H9 (cell line): ENCODE measurements at regions not wholly inside any gene's neighbourhood (a gene's known extent, or its start where the extent isn't known, plus 50 kb on each side); places are given as distances from the start of the nearest gene placed in this dataset.

Experiments used
- DNase-seq: peaks from one replicate; pipeline ENCODE4 v3.0.0-alpha.2; 2017
- H2AFZ ChIP-seq: one replicate; pipeline ENCODE4 v1.6.1; 2013; ENCODE audit warnings: mild to moderate bottlenecking, low read length, control low read depth, moderate library complexity
- H2AK5ac ChIP-seq: 2 replicates; pipeline ENCODE4 v1.6.1; 2013; ENCODE audit warnings: low read length, control low read depth, mixed read lengths; ENCODE audit not compliant: insufficient read length
- H2BK120ac ChIP-seq: one replicate; pipeline ENCODE4 v1.6.1; 2013; ENCODE audit warnings: low read depth, mild to moderate bottlenecking, low read length, control low read depth, inconsistent platforms; ENCODE audit not compliant: poor library complexity, severe bottlenecking
- H2BK12ac ChIP-seq: 2 replicates; pipeline ENCODE4 v1.6.1; 2013; ENCODE audit warnings: low read length, control low read depth, mixed read lengths, low read depth; ENCODE audit not compliant: insufficient read length
- H2BK15ac ChIP-seq: 2 replicates; pipeline ENCODE4 v1.6.1; 2013; ENCODE audit warnings: low read depth, low read length, control low read depth
- H2BK20ac ChIP-seq: one replicate; pipeline ENCODE4 v1.6.1; 2013; ENCODE audit warnings: low read depth, mild to moderate bottlenecking, low read length, control low read depth, inconsistent platforms; ENCODE audit not compliant: poor library complexity, severe bottlenecking
- H2BK5ac ChIP-seq: 2 replicates; pipeline ENCODE4 v1.6.1; 2013; ENCODE audit warnings: low read length, control low read depth, mixed read lengths; ENCODE audit not compliant: insufficient read length
- H3K14ac ChIP-seq: 2 replicates; pipeline ENCODE4 v1.6.1; 2013; ENCODE audit warnings: low read length, control low read depth; ENCODE audit not compliant: insufficient read depth
- H3K18ac ChIP-seq: 2 replicates; pipeline ENCODE4 v1.6.1; 2013; ENCODE audit warnings: low read depth, mild to moderate bottlenecking, mixed read lengths, low read length, control low read depth; ENCODE audit not compliant: insufficient read length
- H3K23ac ChIP-seq: 2 replicates; pipeline ENCODE4 v1.6.1; 2013; ENCODE audit warnings: low read length, control low read depth, mixed read lengths, low read depth; ENCODE audit not compliant: insufficient read length
- H3K23me2 ChIP-seq: 2 replicates; pipeline ENCODE4 v1.6.1; 2013; ENCODE audit warnings: low read depth, mild to moderate bottlenecking, mixed read lengths, low read length, control low read depth; ENCODE audit not compliant: insufficient read length, poor library complexity, severe bottlenecking
- H3K27ac ChIP-seq: 2 replicates; pipeline ENCODE4 v1.5.1; 2013; ENCODE audit warnings: low read length, control low read depth, mixed read lengths, low read depth; ENCODE audit not compliant: insufficient read length
- H3K27me3 ChIP-seq: 2 replicates; pipeline ENCODE4 v1.6.1; 2013; ENCODE audit warnings: low read length, control low read depth, inconsistent platforms; ENCODE audit not compliant: insufficient read depth
- H3K4ac ChIP-seq: 2 replicates; pipeline ENCODE4 v1.6.1; 2013; ENCODE audit warnings: low read depth, mild to moderate bottlenecking, control low read depth, inconsistent platforms, low read length, moderate library complexity
- H3K4me1 ChIP-seq: 2 replicates; pipeline ENCODE4 v1.6.1; 2013; ENCODE audit warnings: low read length, control low read depth, inconsistent platforms; ENCODE audit not compliant: insufficient read depth
- H3K4me2 ChIP-seq: 2 replicates; pipeline ENCODE4 v1.6.1; 2013; ENCODE audit warnings: low read length, control low read depth, mixed read lengths; ENCODE audit not compliant: insufficient read length, insufficient read depth
- H3K56ac ChIP-seq: 2 replicates; pipeline ENCODE4 v1.6.1; 2013; ENCODE audit warnings: low read depth, mild to moderate bottlenecking, mixed read lengths, low read length, control low read depth; ENCODE audit not compliant: insufficient read length
- H3K79me1 ChIP-seq: 2 replicates; pipeline ENCODE4 v1.6.1; 2013; ENCODE audit warnings: low read depth, mild to moderate bottlenecking, moderate library complexity, low read length, control low read depth, inconsistent platforms; ENCODE audit not compliant: insufficient read depth, poor library complexity, severe bottlenecking
- H3K79me2 ChIP-seq: 2 replicates; pipeline ENCODE4 v1.6.1; 2013; ENCODE audit warnings: low read length, control low read depth, inconsistent platforms; ENCODE audit not compliant: insufficient read depth
- H3K9ac ChIP-seq: 2 replicates; pipeline ENCODE4 v1.6.1; 2013; ENCODE audit warnings: low read length, control low read depth, mixed read lengths; ENCODE audit not compliant: insufficient read length; ENCODE audit errors: extremely low read depth
- H3K9me3 ChIP-seq: one replicate; pipeline ENCODE4 v1.6.1; 2013; ENCODE audit warnings: low read depth, low read length, inconsistent platforms; ENCODE audit not compliant: control insufficient read depth
- H3T11ph ChIP-seq: one replicate; pipeline ENCODE4 v1.6.1; 2013; ENCODE audit warnings: mild to moderate bottlenecking, low read length, control low read depth, inconsistent platforms
- H4K20me1 ChIP-seq: one replicate; pipeline ENCODE4 v1.6.1; 2013; ENCODE audit not compliant: control insufficient read depth, insufficient read length, insufficient read depth
- H4K5ac ChIP-seq: 2 replicates; pipeline ENCODE4 v1.6.1; 2013; ENCODE audit warnings: low read depth, mild to moderate bottlenecking, mixed read lengths, low read length, control low read depth; ENCODE audit not compliant: insufficient read length
- H4K8ac ChIP-seq: replicated peaks from 2 replicates; pipeline ENCODE4 v1.6.1; 2013; ENCODE audit warnings: low read length, control low read depth, mixed read lengths, low read depth; ENCODE audit not compliant: insufficient read length
- H4K91ac ChIP-seq: 2 replicates; pipeline ENCODE4 v1.6.1; 2013; ENCODE audit warnings: low read depth, mild to moderate bottlenecking, moderate library complexity, mixed read lengths, low read length, control low read depth; ENCODE audit not compliant: insufficient read length
- H3K27ac Mint-ChIP-seq, 3 experiments: 2 replicates in 2 of 3; 3 replicates in 1 of 3; pipeline ENCODE4 v1.8.0; 2020 to 2021; ENCODE audit warnings: mixed read lengths in 3 of 3, mild to moderate bottlenecking in 1 of 3, moderate library complexity in 1 of 3
- H3K27me3 Mint-ChIP-seq: 2 replicates; pipeline ENCODE4 v1.8.0; 2021; ENCODE audit warnings: low read depth, mild to moderate bottlenecking, moderate library complexity, mixed read lengths
- H3K36me3 Mint-ChIP-seq, 3 experiments: 2 replicates in 2 of 3; 3 replicates in 1 of 3; pipeline ENCODE4 v1.8.0; 2020 to 2021; ENCODE audit warnings: low read depth in 3 of 3, mixed read lengths in 3 of 3; ENCODE audit not compliant: insufficient read depth in 1 of 3
- H3K4me1 Mint-ChIP-seq, 2 experiments: 2 replicates each; pipeline ENCODE4 v1.8.0; 2020; ENCODE audit warnings: mixed read lengths in 2 of 2
- H3K4me3 Mint-ChIP-seq, 2 experiments: 2 replicates in 1 of 2; 3 replicates in 1 of 2; pipeline ENCODE4 v1.8.0; 2020 to 2021; ENCODE audit warnings: mild to moderate bottlenecking in 2 of 2, mixed read lengths in 2 of 2, moderate library complexity in 1 of 2
- H3K9me3 Mint-ChIP-seq, 2 experiments: 2 replicates in 1 of 2; 3 replicates in 1 of 2; pipeline ENCODE4 v1.8.0; 2020; ENCODE audit warnings: mild to moderate bottlenecking in 2 of 2, mixed read lengths in 2 of 2, moderate library complexity in 1 of 2
- WGBS: extraction: QIAGEN DNeasy Blood & Tissue Kit; methylation state at CpG from one replicate; pipeline ENCODE4 v1.1.7; 2013; ENCODE audit warnings: missing lambda C conversion rate, low lambda C conversion rate, mixed read lengths; ENCODE audit not compliant: insufficient read length; ENCODE audit errors: extremely low coverage; 5-methylcytosine and 5-hydroxymethylcytosine counted together
- TF ChIP-seq, protein P1 (sequence below): fragments of 200-600 bp; sonication (generic); conservative IDR thresholded peaks from 3 replicates; pipeline ENCODE4 v1.8.0; 2021; ENCODE audit warnings: antibody characterized with exemption, mild to moderate bottlenecking

DNA sequence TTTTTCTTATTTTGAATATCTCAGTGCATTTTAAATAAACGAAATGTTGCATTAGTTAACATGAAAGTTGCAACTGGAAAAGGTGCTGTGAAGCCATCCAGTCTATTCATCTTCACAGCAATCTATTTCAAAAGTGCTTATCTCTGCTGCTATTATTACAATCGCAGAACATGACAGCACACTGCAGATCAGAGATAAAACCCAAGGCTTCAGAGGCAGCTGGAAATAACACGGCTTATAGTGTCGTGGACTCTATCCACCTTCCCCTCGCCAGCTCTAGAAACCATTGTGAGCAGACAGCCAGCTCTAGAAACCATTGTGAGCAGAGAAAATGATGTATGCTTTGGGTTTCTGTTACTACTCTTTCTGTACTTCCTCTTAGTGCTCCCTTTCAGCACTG is 1140.8 kb upstream of the CELF4 start:
- Histone ChIP-seq H3K9me3 (no peaks in the 10 kb centered on the region), H3K4me2 (no peak overlapping the region), H3K23ac (no peak overlapping the region), H3K18ac (no peak overlapping the region), H2BK120ac (no peak overlapping the region), H2AFZ (no peak overlapping the region), H3K4me1 (no peaks in the 10 kb centered on the region), H3K27me3 (no peaks in the 10 kb centered on the region), H2BK5ac (no peak overlapping the region), H3K56ac (no peak overlapping the region), H4K91ac (no peak overlapping the region), H3K79me1 (no peaks in the 10 kb centered on the region), H3K14ac (no peak overlapping the region), H2AK5ac (no peak overlapping the region), H3K23me2 (no peaks in the 10 kb centered on the region), H3K9ac (no peak overlapping the region), H4K5ac (no peak overlapping the region), H2BK20ac (no peak overlapping the region), H2BK12ac (no peak overlapping the region), H4K8ac (no peak overlapping the region), H4K20me1 (no peaks in the 10 kb centered on the region), H2BK15ac (no peak overlapping the region), H3K4ac (no peak overlapping the region), H3K27ac (no peak overlapping the region), H3K79me2 (no peaks in the 10 kb centered on the region), H3T11ph (no peak overlapping the region)
- TF ChIP-seq, protein P1, sequence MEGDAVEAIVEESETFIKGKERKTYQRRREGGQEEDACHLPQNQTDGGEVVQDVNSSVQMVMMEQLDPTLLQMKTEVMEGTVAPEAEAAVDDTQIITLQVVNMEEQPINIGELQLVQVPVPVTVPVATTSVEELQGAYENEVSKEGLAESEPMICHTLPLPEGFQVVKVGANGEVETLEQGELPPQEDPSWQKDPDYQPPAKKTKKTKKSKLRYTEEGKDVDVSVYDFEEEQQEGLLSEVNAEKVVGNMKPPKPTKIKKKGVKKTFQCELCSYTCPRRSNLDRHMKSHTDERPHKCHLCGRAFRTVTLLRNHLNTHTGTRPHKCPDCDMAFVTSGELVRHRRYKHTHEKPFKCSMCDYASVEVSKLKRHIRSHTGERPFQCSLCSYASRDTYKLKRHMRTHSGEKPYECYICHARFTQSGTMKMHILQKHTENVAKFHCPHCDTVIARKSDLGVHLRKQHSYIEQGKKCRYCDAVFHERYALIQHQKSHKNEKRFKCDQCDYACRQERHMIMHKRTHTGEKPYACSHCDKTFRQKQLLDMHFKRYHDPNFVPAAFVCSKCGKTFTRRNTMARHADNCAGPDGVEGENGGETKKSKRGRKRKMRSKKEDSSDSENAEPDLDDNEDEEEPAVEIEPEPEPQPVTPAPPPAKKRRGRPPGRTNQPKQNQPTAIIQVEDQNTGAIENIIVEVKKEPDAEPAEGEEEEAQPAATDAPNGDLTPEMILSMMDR: no peak
- no peak overlapping the region for H3K4me3 Mint-ChIP-seq
- no peaks in the 10 kb centered on the region for H3K36me3 Mint-ChIP-seq
- no peaks in the 10 kb centered on the region for H3K27me3 Mint-ChIP-seq
- H3K4me1 Mint-ChIP-seq: no peaks in the 10 kb centered on the region
- no peak for DNase-seq
- H3K9me3 Mint-ChIP-seq: no peaks in the 10 kb centered on the region
- WGBS: no CpG with 5 or more reads among the region's 5 CpGs
- H3K27ac Mint-ChIP-seq: no peak overlapping the region
